Panc1 (cell line): ENCODE measurements at regions not wholly inside any gene's neighbourhood (a gene's known extent, or its start where the extent isn't known, plus 50 kb on each side); places are given as distances from the start of the nearest gene placed in this dataset.

Experiments
- ATAC-seq: fragments of 200-7000 bp; cut with Tn5 transposase; 2 replicates; pipeline ENCODE4 v1.9.1; 2020; ENCODE audit warnings: mild to moderate bottlenecking, moderate library complexity
- BruUV-seq: library from RNA; stranded (reverse); fragments of 400-500 nt; replicated peaks from 2 replicates; lab custom pipeline; 2021; lab: Mats Ljungman, UMichigan
- CTCF ChIA-PET: fragments of 300-600 bp; sonication (Branson Sonifier 250); formaldehyde crosslinking; loops from one replicate; lab custom pipeline; 2022; ENCODE audit warnings: antibody characterized with exemption; lab: Charles Lee
- POLR2A ChIA-PET: fragments of 300-600 bp; sonication (Branson Sonifier 250); formaldehyde crosslinking; loops from one replicate; lab custom pipeline; 2022; ENCODE audit warnings: antibody characterized with exemption; lab: Charles Lee
- DNase-seq: peaks from one replicate; pipeline ENCODE4 v3.0.0-alpha.2; 2010; ENCODE audit warnings: low read depth, low spot score
- H3K27ac ChIP-seq: 2 replicates; pipeline ENCODE4 v1.5.1; 2011; ENCODE audit warnings: mild to moderate bottlenecking, low read length, inconsistent platforms
- H3K27me3 ChIP-seq: fragments of 200-500 bp; sonication (Bioruptor generic); 2 replicates; pipeline ENCODE4 v1.6.0; 2014; ENCODE audit warnings: low read length, inconsistent platforms; ENCODE audit not compliant: control insufficient read depth, insufficient read depth
- H3K36me3 ChIP-seq: fragments of 200-500 bp; sonication (Bioruptor generic); 2 replicates; pipeline ENCODE4 v1.5.1; 2014; ENCODE audit warnings: inconsistent platforms, mild to moderate bottlenecking, low read length, moderate library complexity; ENCODE audit not compliant: control insufficient read depth, insufficient read depth
- H3K4me1 ChIP-seq: 2 replicates; pipeline ENCODE4 v1.5.1; 2011; ENCODE audit warnings: inconsistent platforms, mild to moderate bottlenecking, low read length, moderate library complexity; ENCODE audit not compliant: control insufficient read depth, insufficient read depth
- H3K4me3 ChIP-seq, 2 experiments: 2 replicates each; pipeline ENCODE4 v1.5.1; 2011 to 2012; ENCODE audit warnings: low read depth in 2 of 2, low read length in 2 of 2, mild to moderate bottlenecking in 2 of 2, inconsistent platforms in 1 of 2, moderate library complexity in 1 of 2
- H3K9me3 ChIP-seq: fragments of 200-500 bp; sonication (Bioruptor generic); 2 replicates; pipeline ENCODE4 v1.5.1; 2014; ENCODE audit warnings: low read depth, mild to moderate bottlenecking, inconsistent platforms, low read length, moderate library complexity; ENCODE audit not compliant: control insufficient read depth, insufficient read depth
- POLR2AphosphoS5 ChIP-seq: IDR thresholded peaks from 2 replicates; pipeline ENCODE4 v1.6.1; 2012; ENCODE audit warnings: mild to moderate bottlenecking, low read depth, low read length, moderate library complexity
- REST ChIP-seq, 2 experiments: IDR thresholded peaks; 2 replicates each; pipeline ENCODE4 v1.6.1; 2011 to 2012; ENCODE audit warnings: low read depth in 2 of 2, control low read depth in 1 of 2, low read length in 1 of 2, mild to moderate bottlenecking in 1 of 2, moderate library complexity in 1 of 2; ENCODE audit not compliant: insufficient read depth in 1 of 2
- SIN3A ChIP-seq: IDR thresholded peaks from 2 replicates; pipeline ENCODE4 v1.6.1; 2012; ENCODE audit warnings: low read depth, mild to moderate bottlenecking, low read length, moderate library complexity, borderline replicate concordance; ENCODE audit not compliant: insufficient read depth
- TCF7L2 ChIP-seq: IDR thresholded peaks from 2 replicates; pipeline ENCODE4 v1.6.1; 2011; ENCODE audit warnings: mild to moderate bottlenecking, low read depth, low read length, inconsistent platforms
- in situ Hi-C: cut with HindIII; loops from 2 replicates; pipeline ENCODE4 v1.10.0; 2016; ENCODE audit warnings: low sequenced_read_pairs, low pct_unique_long_range_greater_than_20kb
- intact Hi-C: fragments of 100-400 bp; cut with micrococcal nuclease; formaldehyde crosslinking; loops from one replicate; pipeline ENCODE4 v1.10.0; 2022; ENCODE audit not compliant: unreplicated experiment
- TF ChIP-seq, protein P1 (sequence below): fragments of 450-650 bp; IDR thresholded peaks from 2 replicates; pipeline ENCODE4 v1.5.1; 2017; ENCODE audit warnings: mild to moderate bottlenecking

- H3K27me3 ChIP-seq: no peaks in the 10 kb centered on the region
- POLR2A ChIA-PET: no interaction called here
- H3K4me1 ChIP-seq: no peaks in the 10 kb centered on the region
- no peak overlapping the region for H3K27ac ChIP-seq
- DNase-seq (no peak), ATAC-seq (no peak)
- no TSS peak for BruUV-seq
- intact Hi-C loops (no loop called here), in situ Hi-C loops (no loop called here)
- no peaks in the 10 kb centered on the region for H3K9me3 ChIP-seq
- CTCF ChIA-PET: no interaction called here
- H3K4me3 ChIP-seq: no peak overlapping the region
- no peaks in the 10 kb centered on the region for H3K36me3 ChIP-seq
- no peak for TF ChIP-seq REST (IDR thresholded peaks at IDR 0.05; ENCODE audit: insufficient read depth in 1 of 2, low read depth in 2 of 2, low read length in 1 of 2)
- TF ChIP-seq TCF7L2: no peak
- TF ChIP-seq SIN3A: no peak
- TF ChIP-seq, protein P1, sequence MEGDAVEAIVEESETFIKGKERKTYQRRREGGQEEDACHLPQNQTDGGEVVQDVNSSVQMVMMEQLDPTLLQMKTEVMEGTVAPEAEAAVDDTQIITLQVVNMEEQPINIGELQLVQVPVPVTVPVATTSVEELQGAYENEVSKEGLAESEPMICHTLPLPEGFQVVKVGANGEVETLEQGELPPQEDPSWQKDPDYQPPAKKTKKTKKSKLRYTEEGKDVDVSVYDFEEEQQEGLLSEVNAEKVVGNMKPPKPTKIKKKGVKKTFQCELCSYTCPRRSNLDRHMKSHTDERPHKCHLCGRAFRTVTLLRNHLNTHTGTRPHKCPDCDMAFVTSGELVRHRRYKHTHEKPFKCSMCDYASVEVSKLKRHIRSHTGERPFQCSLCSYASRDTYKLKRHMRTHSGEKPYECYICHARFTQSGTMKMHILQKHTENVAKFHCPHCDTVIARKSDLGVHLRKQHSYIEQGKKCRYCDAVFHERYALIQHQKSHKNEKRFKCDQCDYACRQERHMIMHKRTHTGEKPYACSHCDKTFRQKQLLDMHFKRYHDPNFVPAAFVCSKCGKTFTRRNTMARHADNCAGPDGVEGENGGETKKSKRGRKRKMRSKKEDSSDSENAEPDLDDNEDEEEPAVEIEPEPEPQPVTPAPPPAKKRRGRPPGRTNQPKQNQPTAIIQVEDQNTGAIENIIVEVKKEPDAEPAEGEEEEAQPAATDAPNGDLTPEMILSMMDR: no peak
- no peak for TF ChIP-seq POLR2AphosphoS5
Observed at GRCh38 chr2:16198166-16198912, 258.0 kb downstream of the MYCN start.

DNA sequence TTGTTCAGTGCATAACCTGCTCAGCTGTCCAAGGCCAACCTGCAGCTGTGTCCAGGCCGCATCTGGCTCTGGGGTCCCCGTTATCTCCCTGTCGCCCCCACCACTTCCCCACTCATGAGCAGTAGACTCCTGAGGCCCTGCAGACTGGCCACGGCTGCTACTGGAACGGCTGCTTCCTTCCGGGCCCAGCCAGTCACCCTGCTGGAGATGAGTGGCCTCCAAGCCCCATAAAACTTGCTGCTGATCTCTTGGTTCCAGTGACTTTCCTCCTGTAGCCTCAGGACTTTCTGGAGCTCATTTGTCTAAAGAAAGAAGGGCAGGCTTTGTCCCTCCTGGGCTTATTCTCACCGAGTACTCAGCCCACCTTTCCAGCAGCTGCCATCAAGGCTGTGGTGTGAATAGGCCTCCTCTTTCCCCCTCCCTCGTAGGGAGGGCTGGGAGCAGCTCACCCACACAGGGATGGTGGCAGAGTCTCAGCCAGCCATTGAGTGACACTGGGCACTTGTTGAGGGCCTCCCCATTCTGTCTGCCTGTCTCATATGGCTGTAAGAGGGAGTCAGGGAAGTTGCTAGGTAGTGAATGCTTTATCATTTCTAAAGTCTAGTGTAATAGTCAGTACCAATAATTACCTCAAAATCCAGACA lies 257.3 kb downstream of the MYCN start:
- in situ Hi-C loops: no loop called here
- POLR2A ChIA-PET: no interaction called here
- ATAC-seq: no peak

More for the DNA sequence above, 257.3 kb downstream of the MYCN start:
- DNase-seq: no peak
- BruUV-seq: no TSS peak
- no peaks in the 10 kb centered on the region for H3K9me3 ChIP-seq
- H3K4me3 ChIP-seq: no peak overlapping the region
- H3K27ac ChIP-seq: no peak overlapping the region
- intact Hi-C loops: no loop called here
- no peaks in the 10 kb centered on the region for H3K36me3 ChIP-seq
- TF ChIP-seq REST (IDR thresholded peaks at IDR 0.05; ENCODE audit: insufficient read depth in 1 of 2, low read depth in 2 of 2, low read length in 1 of 2) (no peak), TCF7L2 (no peak), SIN3A (no peak), POLR2AphosphoS5 (no peak)
- TF ChIP-seq, protein P1: no peak
- CTCF ChIA-PET: no interaction called here
- H3K4me1 ChIP-seq: no peaks in the 10 kb centered on the region
- H3K27me3 ChIP-seq: no peaks in the 10 kb centered on the region
